ENCODE measurements at regions not wholly inside any gene's neighbourhood (a gene's known extent, or its start where the extent isn't known, plus 50 kb on each side); places are given as distances from the start of the nearest gene placed in this dataset.

- TF ChIP-seq CTCF (IDR thresholded peaks at IDR 0.05) (no peak), EP300 (IDR thresholded peaks at IDR 0.05; ENCODE audit: borderline replicate concordance in 1 of 2, low read depth in 1 of 2, low read length in 1 of 2) (no peak), CHD2 (IDR thresholded peaks at IDR 0.05; ENCODE audit: low read length, partially characterized antibody) (no peak), GABPA (IDR thresholded peaks at IDR 0.05; ENCODE audit: low read depth) (no peak), EZH2phosphoT487 (IDR thresholded peaks at IDR 0.05; ENCODE audit: borderline replicate concordance, low read depth) (no peak), POLR2AphosphoS5 (IDR thresholded peaks at IDR 0.05; ENCODE audit: low read depth, low read length) (no peak), FOSL2 (IDR thresholded peaks at IDR 0.05; ENCODE audit: borderline replicate concordance, low read depth) (no peak), USF1 (IDR thresholded peaks at IDR 0.05; ENCODE audit: borderline replicate concordance, low read depth) (no peak), MAX (IDR thresholded peaks at IDR 0.05; ENCODE audit: low read depth) (no peak), ZBTB33 (IDR thresholded peaks at IDR 0.05; ENCODE audit: borderline replicate concordance, low read depth) (no peak), MEF2A (IDR thresholded peaks at IDR 0.05; ENCODE audit: borderline replicate concordance, low read depth) (no peak)
Measured at GRCh38 chr3:22916933-22917332, 286.2 kb upstream of the UBE2E2 start.

All from SK-N-SH (cell line).